Nephron progenitor cell (in vitro differentiated cells): ENCODE measurements at regions not wholly inside any gene's neighbourhood (a gene's known extent, or its start where the extent isn't known, plus 50 kb on each side); places are given as distances from the start of the nearest gene placed in this dataset.

Experiments used
- DNase-seq: peaks from one replicate; pipeline ENCODE4 v3.0.0; 2021
- H3K27ac Mint-ChIP-seq: 2 replicates; pipeline ENCODE4 v1.8.0; 2021; ENCODE audit warnings: mild to moderate bottlenecking, moderate library complexity, mixed read lengths
- H3K27me3 Mint-ChIP-seq: 2 replicates; pipeline ENCODE4 v1.8.0; 2021; ENCODE audit warnings: mild to moderate bottlenecking, low read depth, mixed read lengths; ENCODE audit not compliant: poor library complexity
- H3K36me3 Mint-ChIP-seq: 2 replicates; pipeline ENCODE4 v1.8.0; 2021; ENCODE audit warnings: low read depth, mixed read lengths
- H3K4me1 Mint-ChIP-seq: 2 replicates; pipeline ENCODE4 v1.8.0; 2021; ENCODE audit warnings: mixed read lengths
- H3K4me3 Mint-ChIP-seq: 2 replicates; pipeline ENCODE4 v1.8.0; 2021; ENCODE audit warnings: mild to moderate bottlenecking, moderate library complexity, mixed read lengths
- H3K9me3 Mint-ChIP-seq: 2 replicates; pipeline ENCODE4 v1.8.0; 2021; ENCODE audit warnings: mild to moderate bottlenecking, moderate library complexity, mixed read lengths
- CTCF ChIP-seq: fragments of 200-600 bp; sonication (generic); IDR thresholded peaks from 2 replicates; pipeline ENCODE4 v1.5.0; 2021; ENCODE audit warnings: antibody characterized with exemption

- no peak overlapping the region for H3K27ac Mint-ChIP-seq
Measured at GRCh38 chr6:133778414-133779130, 110.3 kb upstream of the TCF21 start.

GRCh38 chr6:133779916-133780695 is 108.8 kb upstream of the TCF21 start:
- Mint-ChIP-seq H3K36me3 (no peaks in the 10 kb centered on the region), H3K4me1 (no peaks in the 10 kb centered on the region), H3K4me3 (no peak overlapping the region), H3K27me3 (no peaks in the 10 kb centered on the region), H3K27ac (no peak overlapping the region), H3K9me3 (no peaks in the 10 kb centered on the region)
- TF ChIP-seq CTCF = no peak
- no peak for DNase-seq

More at GRCh38 chr6:133778414-133779130, 110.3 kb upstream of the TCF21 start:
- TF ChIP-seq CTCF = no peak
- no peaks in the 10 kb centered on the region for H3K36me3 Mint-ChIP-seq
- no peaks in the 10 kb centered on the region for H3K9me3 Mint-ChIP-seq
- no peak for DNase-seq
- no peaks in the 10 kb centered on the region for H3K4me1 Mint-ChIP-seq
- no peak overlapping the region for H3K4me3 Mint-ChIP-seq
- no peaks in the 10 kb centered on the region for H3K27me3 Mint-ChIP-seq

GRCh38 chr6:133786016-133786415 is 102.9 kb upstream of the TCF21 start:
- H3K27ac Mint-ChIP-seq = no peak overlapping the region
- no peak for DNase-seq
- H3K4me3 Mint-ChIP-seq = no peak overlapping the region
- no peaks in the 10 kb centered on the region for H3K4me1 Mint-ChIP-seq
- peaks cover 3% of the 10 kb centered on the region for H3K27me3 Mint-ChIP-seq
- H3K9me3 Mint-ChIP-seq = no peaks in the 10 kb centered on the region
- no peak for TF ChIP-seq CTCF
- no peaks in the 10 kb centered on the region for H3K36me3 Mint-ChIP-seq

GRCh38 chr6:133787122-133787521 is 101.8 kb upstream of the TCF21 start:
- TF ChIP-seq CTCF = no peak
- Mint-ChIP-seq H3K4me1 (no peaks in the 10 kb centered on the region), H3K4me3 (no peak overlapping the region), H3K9me3 (no peaks in the 10 kb centered on the region), H3K27ac (no peak overlapping the region), H3K27me3 (peaks cover 3% of the 10 kb centered on the region), H3K36me3 (no peaks in the 10 kb centered on the region)
- no peak for DNase-seq

GRCh38 chr6:133787859-133788505 is 100.9 kb upstream of the TCF21 start:
- no peak overlapping the region for H3K4me3 Mint-ChIP-seq
- peaks cover 3% of the 10 kb centered on the region for H3K27me3 Mint-ChIP-seq
- H3K36me3 Mint-ChIP-seq = no peaks in the 10 kb centered on the region
- no peak overlapping the region for H3K27ac Mint-ChIP-seq
- no peaks in the 10 kb centered on the region for H3K9me3 Mint-ChIP-seq
- no peak for TF ChIP-seq CTCF
- DNase-seq = no peak
- no peaks in the 10 kb centered on the region for H3K4me1 Mint-ChIP-seq
